ENCODE measurements at regions not wholly inside any gene's neighbourhood (a gene's known extent, or its start where the extent isn't known, plus 50 kb on each side); places are given as distances from the start of the nearest gene placed in this dataset.

- no peak for DNase-seq
- Histone ChIP-seq H3K4me3 (ENCODE audit: low read length) (no peak overlapping the region), H3K4me1 (ENCODE audit: low read length) (no peaks in the 10 kb centered on the region), H3F3A (ENCODE audit: insufficient read depth, low read length) (no peaks in the 10 kb centered on the region), H3K9me2 (replicated peaks; ENCODE audit: insufficient read depth, low read length) (no peaks in the 10 kb centered on the region), H3K36me3 (replicated peaks; ENCODE audit: insufficient read depth, low read length) (no peaks in the 10 kb centered on the region), H4K20me1 (ENCODE audit: insufficient read depth, low read length) (no peaks in the 10 kb centered on the region), H3K79me2 (ENCODE audit: low read length) (no peaks in the 10 kb centered on the region), H3K9me3 (replicated peaks; ENCODE audit: insufficient read depth, low read length) (no peaks in the 10 kb centered on the region), H3K4me2 (ENCODE audit: low read depth, low read length) (no peak overlapping the region), H3K27me3 (replicated peaks; ENCODE audit: insufficient read depth, low read length) (no peaks in the 10 kb centered on the region), H3K9ac (ENCODE audit: low read length) (no peak overlapping the region), H3K27ac (ENCODE audit: low read length) (no peak overlapping the region), H2AFZ (ENCODE audit: low read length) (no peak overlapping the region)
- TF ChIP-seq EZH2 (optimal IDR thresholded peaks at IDR 0.05; ENCODE audit: low read depth, low read length) (no peak), CTCF (IDR thresholded peaks at IDR 0.05; ENCODE audit: low read length) (no peak), EZH2phosphoT487 (IDR thresholded peaks at IDR 0.05; ENCODE audit: low read length) (no peak)
Measured at GRCh38 chr5:16271851-16272250, 92.3 kb upstream of the MARCHF11 start.

- Histone ChIP-seq H3K27ac (ENCODE audit: low read length) (no peak overlapping the region), H2AFZ (ENCODE audit: low read length) (no peak overlapping the region), H3K9ac (ENCODE audit: low read length) (no peak overlapping the region), H3K4me2 (ENCODE audit: low read depth, low read length) (peak overlapping the region; percentile 8; the same call in 1 of the 2 replicates), H3K36me3 (replicated peaks; ENCODE audit: insufficient read depth, low read length) (no peaks in the 10 kb centered on the region), H3K79me2 (ENCODE audit: low read length) (no peaks in the 10 kb centered on the region), H3K9me3 (replicated peaks; ENCODE audit: insufficient read depth, low read length) (no peaks in the 10 kb centered on the region), H3K9me2 (replicated peaks; ENCODE audit: insufficient read depth, low read length) (no peaks in the 10 kb centered on the region), H3K27me3 (replicated peaks; ENCODE audit: insufficient read depth, low read length) (no peaks in the 10 kb centered on the region), H4K20me1 (ENCODE audit: insufficient read depth, low read length) (no peaks in the 10 kb centered on the region), H3K4me3 (ENCODE audit: low read length) (no peak overlapping the region), H3K4me1 (ENCODE audit: low read length) (peaks cover 10% of the 10 kb centered on the region), H3F3A (ENCODE audit: insufficient read depth, low read length) (no peaks in the 10 kb centered on the region)
- DNase-seq: peak; percentile 25
- TF ChIP-seq EZH2 (optimal IDR thresholded peaks at IDR 0.05; ENCODE audit: low read depth, low read length) (no peak), CTCF (IDR thresholded peaks at IDR 0.05; ENCODE audit: low read length) (no peak), EZH2phosphoT487 (IDR thresholded peaks at IDR 0.05; ENCODE audit: low read length) (no peak)
Measured at GRCh38 chr5:16265141-16265540, 85.5 kb upstream of the MARCHF11 start.

- H3K4me3 ChIP-seq (ENCODE audit: low read length): no peak overlapping the region
- H3K27me3 ChIP-seq (replicated peaks; ENCODE audit: insufficient read depth, low read length): no peaks in the 10 kb centered on the region
- H3K36me3 ChIP-seq (replicated peaks; ENCODE audit: insufficient read depth, low read length): no peaks in the 10 kb centered on the region
- no peak overlapping the region for H3K9ac ChIP-seq (ENCODE audit: low read length)
- no peak overlapping the region for H3K27ac ChIP-seq (ENCODE audit: low read length)
- H3F3A ChIP-seq (ENCODE audit: insufficient read depth, low read length): no peaks in the 10 kb centered on the region
- no peaks in the 10 kb centered on the region for H4K20me1 ChIP-seq (ENCODE audit: insufficient read depth, low read length)
- H3K4me1 ChIP-seq (ENCODE audit: low read length): peaks cover 7% of the 10 kb centered on the region
- no peak for DNase-seq
- 0 out of 2 replicates have a peak overlapping the region, but pooled peaks have one; percentile 15 for H3K4me2 ChIP-seq (ENCODE audit: low read depth, low read length)
- TF ChIP-seq EZH2 (optimal IDR thresholded peaks at IDR 0.05; ENCODE audit: low read depth, low read length): no peak
- TF ChIP-seq EZH2phosphoT487 (IDR thresholded peaks at IDR 0.05; ENCODE audit: low read length): no peak
- H3K9me2 ChIP-seq (replicated peaks; ENCODE audit: insufficient read depth, low read length): no peaks in the 10 kb centered on the region
- no peaks in the 10 kb centered on the region for H3K79me2 ChIP-seq (ENCODE audit: low read length)
- no peak overlapping the region for H2AFZ ChIP-seq (ENCODE audit: low read length)
- H3K9me3 ChIP-seq (replicated peaks; ENCODE audit: insufficient read depth, low read length): no peaks in the 10 kb centered on the region
Measured at GRCh38 chr5:16260000-16260399, 80.4 kb upstream of the MARCHF11 start.

- Histone ChIP-seq H3K27me3 (replicated peaks; ENCODE audit: insufficient read depth, low read length) (no peaks in the 10 kb centered on the region), H3K4me3 (ENCODE audit: low read length) (no peak overlapping the region), H3K9me3 (replicated peaks; ENCODE audit: insufficient read depth, low read length) (no peaks in the 10 kb centered on the region), H3K9me2 (replicated peaks; ENCODE audit: insufficient read depth, low read length) (no peaks in the 10 kb centered on the region), H3K4me1 (ENCODE audit: low read length) (peaks cover 6% of the 10 kb centered on the region), H2AFZ (ENCODE audit: low read length) (no peak overlapping the region), H3K4me2 (ENCODE audit: low read depth, low read length) (no peak overlapping the region), H4K20me1 (ENCODE audit: insufficient read depth, low read length) (no peaks in the 10 kb centered on the region), H3K9ac (ENCODE audit: low read length) (no peak overlapping the region), H3K79me2 (ENCODE audit: low read length) (no peaks in the 10 kb centered on the region), H3K36me3 (replicated peaks; ENCODE audit: insufficient read depth, low read length) (no peaks in the 10 kb centered on the region), H3F3A (ENCODE audit: insufficient read depth, low read length) (0 out of 2 replicates have a peak, but pooled peaks cover 2% of the 10 kb centered on the region), H3K27ac (ENCODE audit: low read length) (no peak overlapping the region)
- no peak for DNase-seq
- no peak for TF ChIP-seq EZH2phosphoT487 (IDR thresholded peaks at IDR 0.05; ENCODE audit: low read length)
- no peak for TF ChIP-seq CTCF (IDR thresholded peaks at IDR 0.05; ENCODE audit: low read length)
- no peak for TF ChIP-seq EZH2 (optimal IDR thresholded peaks at IDR 0.05; ENCODE audit: low read depth, low read length)
Measured at GRCh38 chr5:16253856-16254255, 74.3 kb upstream of the MARCHF11 start.
